H1 (cell line): ENCODE measurements at regions not wholly inside any gene's neighbourhood (a gene's known extent, or its start where the extent isn't known, plus 50 kb on each side); places are given as distances from the start of the nearest gene placed in this dataset.

Experiments used
- CTCF ChIA-PET: fragments of 300-600 bp; sonication (Branson Sonifier 250); formaldehyde crosslinking; loops from one replicate; lab custom pipeline; 2021; ENCODE audit not compliant: partially characterized antibody; lab: Charles Lee
- POLR2A ChIA-PET: fragments of 300-600 bp; sonication (Branson Sonifier 250); formaldehyde crosslinking; loops from one replicate; lab custom pipeline; 2021; ENCODE audit warnings: inconsistent platforms; ENCODE audit not compliant: partially characterized antibody; lab: Charles Lee
- DNase-seq, 2 experiments: peaks; one replicate each; pipeline versions ENCODE4 v3.0.0 to v3.0.0-alpha.2; 2010 to 2022; ENCODE audit warnings: low spot score in 2 of 2, low read depth in 1 of 2, mixed read lengths in 1 of 2
- FAIRE-seq: peaks from 2 replicates; lab custom pipeline; 2011; peaks lifted over from hg19 to GRCh38; lab: Jason Lieb, UNC
- H2AFZ ChIP-seq: 2 replicates; pipeline ENCODE4 v1.8.1; 2012; ENCODE audit warnings: low read length, inconsistent platforms
- H2AK5ac ChIP-seq: 2 replicates; pipeline ENCODE4 v1.6.1; 2013; ENCODE audit warnings: low read depth, low read length
- H2BK120ac ChIP-seq: replicated peaks from 2 replicates; pipeline ENCODE3; 2013; ENCODE audit warnings: low read depth, low read length, inconsistent platforms
- H2BK12ac ChIP-seq: 2 replicates; pipeline ENCODE4 v1.6.1; 2013; ENCODE audit warnings: low read depth, low read length
- H2BK15ac ChIP-seq: 2 replicates; pipeline ENCODE4 v1.6.1; 2013; ENCODE audit warnings: low read length
- H2BK20ac ChIP-seq: 2 replicates; pipeline ENCODE4 v1.6.1; 2013; ENCODE audit warnings: low read length
- H2BK5ac ChIP-seq: 2 replicates; pipeline ENCODE4 v1.6.1; 2013; ENCODE audit warnings: low read depth, low read length
- H3K14ac ChIP-seq: 2 replicates; pipeline ENCODE4 v1.6.1; 2013; ENCODE audit warnings: inconsistent platforms; ENCODE audit not compliant: insufficient read length
- H3K18ac ChIP-seq: 2 replicates; pipeline ENCODE4 v1.6.1; 2013; ENCODE audit warnings: low read length; ENCODE audit errors: extremely low read depth
- H3K23ac ChIP-seq: 2 replicates; pipeline ENCODE4 v1.6.1; 2013; ENCODE audit warnings: inconsistent platforms; ENCODE audit not compliant: insufficient read length
- H3K23me2 ChIP-seq: 2 replicates; pipeline ENCODE4 v1.6.1; 2013; ENCODE audit warnings: low read depth, low read length
- H3K27ac ChIP-seq: 2 replicates; pipeline ENCODE4 v1.6.1; 2011; ENCODE audit warnings: low read depth, low read length, inconsistent platforms
- H3K27me3 ChIP-seq, 4 experiments: replicated peaks in 1 of 4; 1 replicate in 1 of 4; 2 replicates in 3 of 4; pipeline versions ENCODE4 v1.6.1 to v1.8.1; 2011 to 2013; ENCODE audit warnings: low read length in 3 of 4, mild to moderate bottlenecking in 3 of 4, inconsistent platforms in 2 of 4, mixed read lengths in 2 of 4, moderate library complexity in 1 of 4; ENCODE audit not compliant: control insufficient read depth in 3 of 4, insufficient read depth in 3 of 4; ENCODE audit errors: extremely low read depth in 1 of 4
- H3K36me3 ChIP-seq, 4 experiments: 2 replicates each; pipeline versions ENCODE4 v1.6.1 to v1.8.1; 2011 to 2013; ENCODE audit warnings: mild to moderate bottlenecking in 4 of 4, low read length in 3 of 4, moderate library complexity in 2 of 4, control low read depth in 1 of 4, inconsistent platforms in 1 of 4; ENCODE audit not compliant: insufficient read depth in 4 of 4, control insufficient read depth in 2 of 4
- H3K4ac ChIP-seq: replicated peaks from 2 replicates; pipeline ENCODE3; 2013; ENCODE audit warnings: low read length, low read depth, mixed read lengths, inconsistent platforms; ENCODE audit not compliant: insufficient read length
- H3K4me1 ChIP-seq, 4 experiments: replicated peaks in 1 of 4; 1 replicate in 1 of 4; 2 replicates in 3 of 4; pipeline versions ENCODE4 v1.6.1 to v1.8.1; 2011 to 2013; ENCODE audit warnings: low read length in 3 of 4, inconsistent platforms in 2 of 4, mixed read lengths in 1 of 4; ENCODE audit not compliant: insufficient read depth in 4 of 4, control insufficient read depth in 3 of 4
- H3K4me2 ChIP-seq, 2 experiments: 2 replicates each; pipeline versions ENCODE4 v1.6.1 to v1.8.1; 2011 to 2013; ENCODE audit warnings: low read depth in 2 of 2, low read length in 2 of 2, control low read depth in 1 of 2, inconsistent platforms in 1 of 2, mild to moderate bottlenecking in 1 of 2; ENCODE audit not compliant: insufficient read depth in 1 of 2
- H3K4me3 ChIP-seq, 4 experiments: fragments of 200-600, 300-600 bp in 1 of 4; sonication (generic), shearing (Covaris generic), sonication (Bioruptor Twin) in 1 of 4; 2 replicates each; pipeline versions ENCODE4 v1.5.1 to v1.8.1; 2011 to 2016; ENCODE audit warnings: low read length in 4 of 4, low read depth in 3 of 4, control low read depth in 2 of 4, inconsistent platforms in 2 of 4, mild to moderate bottlenecking in 2 of 4, mixed read lengths in 1 of 4, moderate library complexity in 1 of 4; ENCODE audit not compliant: insufficient read depth in 2 of 4; ENCODE audit errors: extremely low read depth in 1 of 4
- H3K56ac ChIP-seq: replicated peaks from 2 replicates; pipeline ENCODE3; 2013; ENCODE audit warnings: low read depth, mild to moderate bottlenecking, mixed read lengths, low read length, inconsistent platforms; ENCODE audit not compliant: insufficient read length
- H3K79me1 ChIP-seq: 2 replicates; pipeline ENCODE4 v1.6.1; 2013; ENCODE audit warnings: low read depth, low read length, control low read depth
- H3K79me2 ChIP-seq, 2 experiments: 2 replicates each; pipeline versions ENCODE4 v1.6.1 to v1.8.1; 2012 to 2013; ENCODE audit warnings: low read length in 2 of 2, mild to moderate bottlenecking in 2 of 2, inconsistent platforms in 1 of 2; ENCODE audit not compliant: insufficient read depth in 2 of 2, control insufficient read depth in 1 of 2
- H3K9ac ChIP-seq, 4 experiments: replicated peaks in 1 of 4; 1 replicate in 1 of 4; 2 replicates in 3 of 4; pipeline versions ENCODE4 v1.6.1 to v1.8.1; 2011 to 2013; ENCODE audit warnings: low read depth in 3 of 4, low read length in 3 of 4, control low read depth in 2 of 4, mild to moderate bottlenecking in 2 of 4, moderate library complexity in 2 of 4, inconsistent platforms in 1 of 4; ENCODE audit errors: extremely low read depth in 1 of 4
- H3K9me3 ChIP-seq, 2 experiments: 2 replicates each; pipeline versions ENCODE4 v1.6.1 to v1.8.1; 2012 to 2013; ENCODE audit warnings: mild to moderate bottlenecking in 2 of 2, moderate library complexity in 2 of 2, control low read depth in 1 of 2, inconsistent platforms in 1 of 2, low read depth in 1 of 2, low read length in 1 of 2, mixed read lengths in 1 of 2; ENCODE audit not compliant: insufficient read depth in 2 of 2
- H4K20me1 ChIP-seq, 2 experiments: replicated peaks in 1 of 2; 2 replicates each; pipeline versions ENCODE3 to v1.8.1; 2011 to 2013; ENCODE audit warnings: inconsistent platforms in 2 of 2, low read length in 2 of 2, mild to moderate bottlenecking in 1 of 2; ENCODE audit not compliant: insufficient read depth in 2 of 2, control insufficient read depth in 1 of 2
- H4K5ac ChIP-seq: 2 replicates; pipeline ENCODE4 v1.6.1; 2013; ENCODE audit warnings: low read length, low read depth, mixed read lengths, inconsistent platforms; ENCODE audit not compliant: insufficient read length
- H4K8ac ChIP-seq: 2 replicates; pipeline ENCODE4 v1.8.0; 2013; ENCODE audit warnings: mild to moderate bottlenecking, moderate library complexity, low read length, inconsistent platforms; ENCODE audit not compliant: insufficient read depth; ENCODE audit errors: extremely low read depth
- H4K91ac ChIP-seq: replicated peaks from 2 replicates; pipeline ENCODE3; 2013; ENCODE audit warnings: low read length, mixed read lengths, inconsistent platforms; ENCODE audit not compliant: insufficient read length
- BACH1 ChIP-seq: IDR thresholded peaks from 2 replicates; pipeline ENCODE4 v1.6.1; 2012; ENCODE audit warnings: low read length, improper control_type of control experiment
- CTCF ChIP-seq, 3 experiments: IDR thresholded peaks; 1 replicate in 2 of 3; 2 replicates in 1 of 3; pipeline versions ENCODE4 v1.5.1 to v1.6.1; 2011; ENCODE audit warnings: low read length in 3 of 3, mild to moderate bottlenecking in 3 of 3, inconsistent platforms in 2 of 3, low read depth in 1 of 3, moderate library complexity in 1 of 3; ENCODE audit not compliant: insufficient read depth in 1 of 3; ENCODE audit errors: control extremely low read depth in 1 of 3
- EGR1 ChIP-seq: IDR thresholded peaks from 2 replicates; pipeline ENCODE4 v1.6.1; 2011; ENCODE audit warnings: low read depth, low read length, borderline replicate concordance
- GABPA ChIP-seq: IDR thresholded peaks from 2 replicates; pipeline ENCODE4 v1.6.1; 2011; ENCODE audit warnings: mild to moderate bottlenecking, low read length, moderate library complexity, borderline replicate concordance; ENCODE audit not compliant: insufficient read depth
- GTF2F1 ChIP-seq: IDR thresholded peaks from 2 replicates; pipeline ENCODE4 v1.6.1; 2012; ENCODE audit warnings: low read depth, low read length, improper control_type of control experiment, borderline replicate concordance
- PHF8 ChIP-seq: fragments of 200-600 bp; sonication (generic); conservative IDR thresholded peaks from 2 replicates; pipeline ENCODE4 v1.7.1; 2012; ENCODE audit warnings: low read depth, mild to moderate bottlenecking, inconsistent platforms, low read length, moderate library complexity
- POLR2AphosphoS5 ChIP-seq: IDR thresholded peaks from 2 replicates; pipeline ENCODE4 v1.6.1; 2011; ENCODE audit warnings: low read depth, low read length
- SRF ChIP-seq: IDR thresholded peaks from 2 replicates; pipeline ENCODE4 v1.6.1; 2011; ENCODE audit warnings: mild to moderate bottlenecking, low read depth, low read length, moderate library complexity
- TEAD4 ChIP-seq: IDR thresholded peaks from 2 replicates; pipeline ENCODE4 v1.6.1; 2012; ENCODE audit warnings: low read depth, low read length, inconsistent platforms, mixed read lengths
- WGBS, 2 experiments: shearing (Covaris generic) in 1 of 2; methylation state at CpG; one replicate each; pipeline versions ENCODE4 v1.1.6 to v1.1.7; 2013 to 2015; ENCODE audit warnings: low lambda C conversion rate in 2 of 2, mixed read lengths in 2 of 2, inconsistent platforms in 1 of 2, low coverage in 1 of 2, missing lambda C conversion rate in 1 of 2; ENCODE audit not compliant: insufficient replicate concordance in 2 of 2, insufficient coverage in 1 of 2, insufficient read length in 1 of 2; ENCODE audit errors: extremely low coverage in 1 of 2, missing lambda C conversion rate in 1 of 2; 5-methylcytosine and 5-hydroxymethylcytosine counted together

- Histone ChIP-seq H2BK120ac (no peak overlapping the region), H2BK20ac (no peak overlapping the region), H3K36me3 (no peaks in the 10 kb centered on the region; a peak in 2 of 8 replicates), H4K8ac (no peak overlapping the region), H3K27me3 (no peaks in the 10 kb centered on the region), H3K23me2 (no peaks in the 10 kb centered on the region), H3K4ac (no peak overlapping the region), H3K56ac (no peak overlapping the region), H3K4me3 (no peak overlapping the region), H3K23ac (no peak overlapping the region), H3K9me3 (peaks cover 22 to 26% of the 10 kb centered on the region in 2 experiments; a peak in 3 of 4 replicates), H3K9ac (no peak overlapping the region), H2BK15ac (no peak overlapping the region), H4K20me1 (no peaks in the 10 kb centered on the region), H4K5ac (no peak overlapping the region), H3K4me1 (no peaks in the 10 kb centered on the region), H3K18ac (no peak overlapping the region), H2AFZ (no peak overlapping the region), H3K27ac (no peak overlapping the region), H3K79me1 (no peaks in the 10 kb centered on the region), H3K79me2 (no peaks in the 10 kb centered on the region), H4K91ac (no peak overlapping the region), H2AK5ac (no peak overlapping the region), H3K4me2 (no peak overlapping the region), H3K14ac (no peak overlapping the region), H2BK5ac (no peak overlapping the region), H2BK12ac (no peak overlapping the region)
- CTCF ChIA-PET, result interaction anchor here (0.8 to 3.1 kb wide), 2 partner anchors 14 to 132 kb away, joined by 3 to 27 read pairs; no protein-coding TSS in a partner anchor
- no peak for FAIRE-seq
- POLR2A ChIA-PET, result no interaction called here
- 87% methylated on average over 4 of the region's 4 CpGs; no CpG with 5 or more reads in 1 of the 2 experiments for WGBS, 2 experiments
- DNase-seq, result no peak
- no peak for TF ChIP-seq EGR1
- TF ChIP-seq PHF8, result no peak
- no peak for TF ChIP-seq BACH1
- no peak for TF ChIP-seq GABPA
- no peak for TF ChIP-seq TEAD4
- no peak for TF ChIP-seq POLR2AphosphoS5
- TF ChIP-seq CTCF (IDR thresholded peaks at IDR 0.05; ENCODE audit: control extremely low read depth in 1 of 3, insufficient read depth in 1 of 3, low read depth in 1 of 3, low read length in 3 of 3), result no peak
- TF ChIP-seq GTF2F1, result no peak
- no peak for TF ChIP-seq SRF
Observed at GRCh38 chr1:185581961-185582725, 152.0 kb upstream of the HMCN1 start.
